HUES48 (cell line): ENCODE measurements at regions not wholly inside any gene's neighbourhood (a gene's known extent, or its start where the extent isn't known, plus 50 kb on each side); places are given as distances from the start of the nearest gene placed in this dataset.

ENCODE experiments used
- H3K27ac ChIP-seq: one replicate; pipeline ENCODE4 v1.7.0; 2013; ENCODE audit warnings: low read depth, low read length, inconsistent platforms
- H3K27me3 ChIP-seq: 2 replicates; pipeline ENCODE4 v1.6.1; 2013; ENCODE audit warnings: mild to moderate bottlenecking, low read length; ENCODE audit not compliant: control insufficient read depth, insufficient read depth
- H3K36me3 ChIP-seq: 2 replicates; pipeline ENCODE4 v1.6.1; 2013; ENCODE audit warnings: low read length; ENCODE audit not compliant: control insufficient read depth, insufficient read depth
- H3K4me1 ChIP-seq: 2 replicates; pipeline ENCODE4 v1.6.1; 2013; ENCODE audit warnings: mild to moderate bottlenecking, low read length; ENCODE audit not compliant: control insufficient read depth, insufficient read depth
- H3K4me3 ChIP-seq: 2 replicates; pipeline ENCODE4 v1.5.1; 2013; ENCODE audit warnings: mild to moderate bottlenecking, low read depth, low read length
- H3K9ac ChIP-seq: 2 replicates; pipeline ENCODE4 v1.6.1; 2013; ENCODE audit warnings: mild to moderate bottlenecking, low read depth, low read length, moderate library complexity
- H3K9me3 ChIP-seq: 2 replicates; pipeline ENCODE4 v1.6.1; 2013; ENCODE audit warnings: low read length; ENCODE audit not compliant: control insufficient read depth, insufficient read depth

- no peaks in the 10 kb centered on the region for H3K4me1 ChIP-seq
- H3K4me3 ChIP-seq, result no peak overlapping the region
- H3K9me3 ChIP-seq, result no peaks in the 10 kb centered on the region
- H3K9ac ChIP-seq, result no peak overlapping the region
- H3K27me3 ChIP-seq, result no peaks in the 10 kb centered on the region
- no peak overlapping the region for H3K27ac ChIP-seq
- H3K36me3 ChIP-seq, result no peaks in the 10 kb centered on the region
Observed at GRCh38 chr4:141783770-141784169, 147.4 kb downstream of the IL15 start.

GRCh38 chr4:141786946-141787345 lies 150.6 kb downstream of the IL15 start:
- Histone ChIP-seq H3K36me3 (no peaks in the 10 kb centered on the region), H3K9me3 (no peaks in the 10 kb centered on the region), H3K27ac (no peak overlapping the region), H3K4me3 (no peak overlapping the region), H3K9ac (no peak overlapping the region), H3K27me3 (no peaks in the 10 kb centered on the region), H3K4me1 (no peaks in the 10 kb centered on the region)

GRCh38 chr4:141788169-141788915 lies 152.0 kb downstream of the IL15 start:
- Histone ChIP-seq H3K27ac (no peak overlapping the region), H3K9ac (no peak overlapping the region), H3K4me3 (no peak overlapping the region), H3K4me1 (no peaks in the 10 kb centered on the region), H3K9me3 (no peaks in the 10 kb centered on the region), H3K27me3 (no peaks in the 10 kb centered on the region), H3K36me3 (no peaks in the 10 kb centered on the region)

GRCh38 chr4:141789716-141790115 lies 153.3 kb downstream of the IL15 start:
- no peaks in the 10 kb centered on the region for H3K27me3 ChIP-seq
- no peaks in the 10 kb centered on the region for H3K9me3 ChIP-seq
- no peaks in the 10 kb centered on the region for H3K4me1 ChIP-seq

GRCh38 chr4:141792164-141792563 lies 155.8 kb downstream of the IL15 start:
- Histone ChIP-seq H3K9ac (no peak overlapping the region), H3K27ac (no peak overlapping the region), H3K4me1 (no peaks in the 10 kb centered on the region), H3K27me3 (no peaks in the 10 kb centered on the region), H3K36me3 (no peaks in the 10 kb centered on the region), H3K9me3 (no peaks in the 10 kb centered on the region), H3K4me3 (no peak overlapping the region)

More at GRCh38 chr4:141789716-141790115, 153.3 kb downstream of the IL15 start:
- no peak overlapping the region for H3K4me3 ChIP-seq
- H3K27ac ChIP-seq, result no peak overlapping the region
- no peak overlapping the region for H3K9ac ChIP-seq
- H3K36me3 ChIP-seq, result no peaks in the 10 kb centered on the region

- no peak overlapping the region for H3K4me3 ChIP-seq
- no peak overlapping the region for H3K27ac ChIP-seq
- no peaks in the 10 kb centered on the region for H3K36me3 ChIP-seq
- no peaks in the 10 kb centered on the region for H3K9me3 ChIP-seq
- H3K9ac ChIP-seq, result no peak overlapping the region
- H3K4me1 ChIP-seq, result no peaks in the 10 kb centered on the region
- no peaks in the 10 kb centered on the region for H3K27me3 ChIP-seq
Observed at GRCh38 chr4:141797966-141798365, 161.6 kb downstream of the IL15 start.

GRCh38 chr4:141801558-141801957 lies 165.2 kb downstream of the IL15 start:
- H3K36me3 ChIP-seq, result no peaks in the 10 kb centered on the region
- no peaks in the 10 kb centered on the region for H3K4me1 ChIP-seq
- H3K9me3 ChIP-seq, result no peaks in the 10 kb centered on the region
- H3K9ac ChIP-seq, result no peak overlapping the region
- H3K4me3 ChIP-seq, result no peak overlapping the region
- no peak overlapping the region for H3K27ac ChIP-seq
- H3K27me3 ChIP-seq, result no peaks in the 10 kb centered on the region

GRCh38 chr4:141802333-141802732 lies 165.9 kb downstream of the IL15 start:
- no peak overlapping the region for H3K9ac ChIP-seq
- H3K27me3 ChIP-seq, result no peaks in the 10 kb centered on the region
- no peak overlapping the region for H3K27ac ChIP-seq
- no peaks in the 10 kb centered on the region for H3K9me3 ChIP-seq
- H3K4me1 ChIP-seq, result peaks cover 4% of the 10 kb centered on the region; the same call in 1 of the 2 replicates
- no peaks in the 10 kb centered on the region for H3K36me3 ChIP-seq
- no peak overlapping the region for H3K4me3 ChIP-seq

- Histone ChIP-seq H3K4me3 (no peak overlapping the region), H3K27ac (no peak overlapping the region), H3K9me3 (no peaks in the 10 kb centered on the region), H3K27me3 (no peaks in the 10 kb centered on the region), H3K4me1 (peaks cover 6% of the 10 kb centered on the region; the same call in 1 of the 2 replicates), H3K36me3 (no peaks in the 10 kb centered on the region), H3K9ac (no peak overlapping the region)
Observed at GRCh38 chr4:141804836-141805235, 168.5 kb downstream of the IL15 start.

- H3K9me3 ChIP-seq, result no peaks in the 10 kb centered on the region
- H3K4me3 ChIP-seq, result no peak overlapping the region
- no peaks in the 10 kb centered on the region for H3K27me3 ChIP-seq
- H3K9ac ChIP-seq, result no peak overlapping the region
- H3K4me1 ChIP-seq, result peaks cover 15% of the 10 kb centered on the region; the same call in 1 of the 2 replicates
- no peaks in the 10 kb centered on the region for H3K36me3 ChIP-seq
- H3K27ac ChIP-seq, result no peak overlapping the region
Observed at GRCh38 chr4:141807103-141807891, 170.9 kb downstream of the IL15 start.

- no peaks in the 10 kb centered on the region for H3K9me3 ChIP-seq
- peak overlapping the region; percentile 29 for H3K27ac ChIP-seq
- no peaks in the 10 kb centered on the region for H3K36me3 ChIP-seq
- H3K9ac ChIP-seq, result no peak overlapping the region
- no peaks in the 10 kb centered on the region for H3K27me3 ChIP-seq
- H3K4me3 ChIP-seq, result no peak overlapping the region
- peaks cover 15% of the 10 kb centered on the region; the same call in 1 of the 2 replicates for H3K4me1 ChIP-seq
Observed at GRCh38 chr4:141810038-141810711, 173.8 kb downstream of the IL15 start.
